B cell (primary cell): ENCODE measurements at regions not wholly inside any gene's neighbourhood (a gene's known extent, or its start where the extent isn't known, plus 50 kb on each side); places are given as distances from the start of the nearest gene placed in this dataset.

Experiments used
- ATAC-seq: fragments of 200-7000 bp; cut with Tn5 transposase; one replicate; pipeline ENCODE4 v1.10.0; 2021; ENCODE audit warnings: low read depth, mild to moderate bottlenecking, moderate number of reproducible peaks, moderate library complexity
- CTCF ChIA-PET: fragments of 350-600 bp; sonication (Branson Sonifier 250); formaldehyde crosslinking; loops from one replicate; lab custom pipeline; 2021; ENCODE audit warnings: antibody characterized with exemption, inconsistent platforms; lab: Charles Lee
- POLR2A ChIA-PET: fragments of 350-600 bp; sonication (Branson Sonifier 250); formaldehyde crosslinking; loops from one replicate; lab custom pipeline; 2021; ENCODE audit warnings: antibody characterized with exemption; lab: Charles Lee
- DNase-seq: peaks from one replicate; pipeline ENCODE4 v3.0.0; 2013
- H2AFZ ChIP-seq: 2 replicates; pipeline ENCODE4 v1.6.1; 2012; ENCODE audit warnings: mild to moderate bottlenecking, low read depth, low read length; ENCODE audit not compliant: insufficient read depth, poor library complexity, severe bottlenecking
- H3K27ac ChIP-seq, 2 donors: 1 replicate in 1 of 2; 2 replicates in 1 of 2; pipeline ENCODE4 v1.5.1; 2012 to 2013; ENCODE audit warnings: low read length in 2 of 2, mild to moderate bottlenecking in 2 of 2, moderate library complexity in 1 of 2
- H3K27me3 ChIP-seq, 4 experiments: fragments of 200-600 bp in 1 of 4; sonication (generic) in 1 of 4; replicated peaks in 1 of 4; 1 replicate in 2 of 4; 2 replicates in 2 of 4; pipeline versions ENCODE4 v1.6.1 to v1.7.0; 2013 to 2016; ENCODE audit warnings: low read length in 3 of 4, mild to moderate bottlenecking in 2 of 4, mixed read lengths in 1 of 4, moderate library complexity in 1 of 4; ENCODE audit not compliant: insufficient read depth in 4 of 4, control insufficient read depth in 3 of 4; ENCODE audit errors: control extremely low read depth in 1 of 4
- H3K36me3 ChIP-seq, 2 experiments: replicated peaks in 1 of 2; 1 replicate in 1 of 2; 2 replicates in 1 of 2; pipeline versions ENCODE4 v1.6.1 to v1.7.1; 2013; ENCODE audit warnings: low read length in 1 of 2; ENCODE audit not compliant: insufficient read depth in 2 of 2, control insufficient read depth in 1 of 2; ENCODE audit errors: control extremely low read depth in 1 of 2, extremely low read depth in 1 of 2
- H3K4me1 ChIP-seq, 2 donors: fragments of 200-600 bp in 1 of 2; sonication (generic) in 1 of 2; 1 replicate in 1 of 2; 2 replicates in 1 of 2; pipeline versions ENCODE4 v1.5.1 to v1.6.1; 2013 to 2017; ENCODE audit warnings: low read length in 2 of 2; ENCODE audit not compliant: control insufficient read depth in 2 of 2, insufficient read depth in 2 of 2
- H3K4me2 ChIP-seq: replicated peaks from 2 replicates; pipeline ENCODE3; 2012; ENCODE audit warnings: mild to moderate bottlenecking, low read depth, low read length; ENCODE audit not compliant: poor library complexity, severe bottlenecking
- H3K4me3 ChIP-seq, 5 experiments: fragments of 200-600 bp in 1 of 5; sonication (generic) in 1 of 5; 1 replicate in 3 of 5; 2 replicates in 2 of 5; pipeline versions ENCODE4 v1.5.1 to v1.7.0; 2011 to 2016; ENCODE audit warnings: low read length in 4 of 5, mild to moderate bottlenecking in 4 of 5, low read depth in 2 of 5, control low read depth in 1 of 5, moderate library complexity in 1 of 5; ENCODE audit not compliant: insufficient read depth in 1 of 5; ENCODE audit errors: control extremely low read depth in 1 of 5, extremely low read depth in 1 of 5
- H3K79me2 ChIP-seq: fragments of 200-600 bp; sonication (generic); one replicate; pipeline ENCODE4 v1.6.0; 2016; ENCODE audit warnings: low read length; ENCODE audit not compliant: control insufficient read depth, insufficient read depth
- H3K9ac ChIP-seq: fragments of 200-600 bp; sonication (generic); 2 replicates; pipeline ENCODE4 v1.6.1; 2017; ENCODE audit warnings: mild to moderate bottlenecking, low read length, moderate library complexity
- H3K9me3 ChIP-seq, 3 donors: one replicate each; pipeline versions ENCODE4 v1.6.1 to v1.7.1; 2013; ENCODE audit warnings: low read length in 2 of 3; ENCODE audit not compliant: control insufficient read depth in 2 of 3, insufficient read depth in 1 of 3; ENCODE audit errors: control extremely low read depth in 1 of 3
- H4K20me1 ChIP-seq: 2 replicates; pipeline ENCODE4 v1.6.0; 2012; ENCODE audit warnings: mild to moderate bottlenecking, low read length; ENCODE audit not compliant: insufficient read depth, control insufficient read depth, poor library complexity, severe bottlenecking
- H3K27ac Mint-ChIP-seq: one replicate; pipeline ENCODE4 v1.8.0; 2021; ENCODE audit warnings: mixed read lengths
- H3K27me3 Mint-ChIP-seq: one replicate; pipeline ENCODE4 v1.8.0; 2021; ENCODE audit warnings: mixed read lengths
- H3K4me1 Mint-ChIP-seq: one replicate; pipeline ENCODE4 v1.8.0; 2021; ENCODE audit warnings: mixed read lengths
- H3K4me3 Mint-ChIP-seq: one replicate; pipeline ENCODE4 v1.8.0; 2021; ENCODE audit warnings: mixed read lengths
- H3K9me3 Mint-ChIP-seq: one replicate; pipeline ENCODE4 v1.8.0; 2022; ENCODE audit warnings: mixed read lengths; ENCODE audit not compliant: insufficient read depth
- CTCF ChIP-seq: fragments of 200-600 bp; IDR thresholded peaks from one replicate; pipeline ENCODE4 v1.8.0; 2022; ENCODE audit warnings: antibody characterized with exemption, mild to moderate bottlenecking
- EZH2 ChIP-seq: IDR thresholded peaks from 2 replicates; pipeline ENCODE4 v1.6.1; 2012; ENCODE audit warnings: borderline replicate concordance, low read depth, mild to moderate bottlenecking, moderate library complexity, low read length; ENCODE audit not compliant: insufficient read depth, poor library complexity, severe bottlenecking
- WGBS: methylation state at CpG from one replicate; pipeline ENCODE4 v1.1.5; 2013; ENCODE audit warnings: missing lambda C conversion rate; ENCODE audit not compliant: insufficient coverage; 5-methylcytosine and 5-hydroxymethylcytosine counted together
- intact Hi-C: fragments of 100-400 bp; cut with micrococcal nuclease; formaldehyde crosslinking; loops from one replicate; pipeline ENCODE4 v1.10.0; 2022

- no peaks in the 10 kb centered on the region for H3K4me1 Mint-ChIP-seq
- ChIA-PET CTCF (no interaction called here), POLR2A (no interaction called here)
- H3K27me3 ChIP-seq = no peaks in the 10 kb centered on the region
- H3K4me3 Mint-ChIP-seq = no peak overlapping the region
- no peak overlapping the region for H3K27ac ChIP-seq
- H3K9me3 Mint-ChIP-seq = no peaks in the 10 kb centered on the region
- H2AFZ ChIP-seq = no peak overlapping the region
- H3K27ac Mint-ChIP-seq = no peak overlapping the region
- peaks cover 7% of the 10 kb centered on the region for H3K27me3 Mint-ChIP-seq
- TF ChIP-seq EZH2 (no peak), CTCF (no peak)
- intact Hi-C loops = no loop called here
- no peaks in the 10 kb centered on the region for H3K4me1 ChIP-seq
- no peak for ATAC-seq
- no peak overlapping the region for H3K4me3 ChIP-seq
- no peak for DNase-seq
- no peaks in the 10 kb centered on the region for H3K79me2 ChIP-seq
- H3K36me3 ChIP-seq = no peaks in the 10 kb centered on the region
- H3K4me2 ChIP-seq = no peak overlapping the region
- no peak overlapping the region for H3K9ac ChIP-seq
- H3K9me3 ChIP-seq = peaks cover 0 to 2% (median 0%) of the 10 kb centered on the region in 3 donors
- no CpG with 5 or more reads among the region's 1 CpG for WGBS
- no peaks in the 10 kb centered on the region for H4K20me1 ChIP-seq
Observed at GRCh38 chr9:87357600-87357999, 140.1 kb upstream of the DAPK1 start.

GRCh38 chr9:87359264-87359663 is 138.4 kb upstream of the DAPK1 start:
- H3K9me3 ChIP-seq = peaks cover 0 to 2% (median 0%) of the 10 kb centered on the region in 3 donors
- Mint-ChIP-seq H3K27me3 (peaks cover 7% of the 10 kb centered on the region), H3K27ac (no peak overlapping the region), H3K4me3 (no peak overlapping the region), H3K9me3 (no peaks in the 10 kb centered on the region), H3K4me1 (no peaks in the 10 kb centered on the region)
- no peaks in the 10 kb centered on the region for H4K20me1 ChIP-seq
- H3K4me2 ChIP-seq = no peak overlapping the region
- no peaks in the 10 kb centered on the region for H3K36me3 ChIP-seq
- H3K9ac ChIP-seq = no peak overlapping the region
- no peak overlapping the region for H2AFZ ChIP-seq
- CTCF ChIA-PET = no interaction called here
- no peak overlapping the region for H3K27ac ChIP-seq
- POLR2A ChIA-PET = no interaction called here
- H3K4me1 ChIP-seq = no peaks in the 10 kb centered on the region
- H3K4me3 ChIP-seq = no peak overlapping the region
- no peak for ATAC-seq
- no peaks in the 10 kb centered on the region for H3K79me2 ChIP-seq
- H3K27me3 ChIP-seq = no peaks in the 10 kb centered on the region
- intact Hi-C loops = no loop called here
- TF ChIP-seq CTCF (no peak), EZH2 (no peak)
- DNase-seq = no peak
